Nephron (organoid): ENCODE measurements at regions not wholly inside any gene's neighbourhood (a gene's known extent, or its start where the extent isn't known, plus 50 kb on each side); places are given as distances from the start of the nearest gene placed in this dataset.

Experiments
- H3K27ac Mint-ChIP-seq, 3 experiments: 2 replicates each; pipeline ENCODE4 v1.8.0; 2020; ENCODE audit warnings: mixed read lengths in 3 of 3, mild to moderate bottlenecking in 2 of 3, moderate library complexity in 1 of 3
- H3K27me3 Mint-ChIP-seq: 2 replicates; pipeline ENCODE4 v1.8.0; 2021; ENCODE audit warnings: low read depth, mild to moderate bottlenecking, moderate library complexity, mixed read lengths
- H3K36me3 Mint-ChIP-seq: 2 replicates; pipeline ENCODE4 v1.8.0; 2020; ENCODE audit warnings: low read depth, mixed read lengths
- H3K4me1 Mint-ChIP-seq: 2 replicates; pipeline ENCODE4 v1.8.0; 2020; ENCODE audit warnings: mixed read lengths
- H3K4me3 Mint-ChIP-seq, 3 experiments: 2 replicates each; pipeline ENCODE4 v1.8.0; 2020; ENCODE audit warnings: mild to moderate bottlenecking in 3 of 3, mixed read lengths in 3 of 3, moderate library complexity in 2 of 3
- H3K9me3 Mint-ChIP-seq: 2 replicates; pipeline ENCODE4 v1.8.0; 2020; ENCODE audit warnings: mixed read lengths
- CTCF ChIP-seq, 3 experiments: fragments of 200-600 bp; sonication (generic); IDR thresholded peaks; one replicate each; pipeline ENCODE4 v1.5.0; 2021; ENCODE audit warnings: antibody characterized with exemption in 3 of 3; ENCODE audit not compliant: unreplicated experiment in 3 of 3

GRCh38 chr5:54765165-54766028 lies 220.0 kb downstream of the ESM1 start:
- TF ChIP-seq CTCF (IDR thresholded peaks at IDR 0.05; ENCODE audit: unreplicated experiment in 3 of 3): no peak
- Mint-ChIP-seq H3K27me3 (peaks cover 5% of the 10 kb centered on the region), H3K9me3 (no peaks in the 10 kb centered on the region), H3K4me3 (no peak overlapping the region), H3K4me1 (peaks cover 20% of the 10 kb centered on the region), H3K36me3 (no peaks in the 10 kb centered on the region), H3K27ac (no peak overlapping the region)

- peaks cover 20% of the 10 kb centered on the region for H3K4me1 Mint-ChIP-seq
- no peaks in the 10 kb centered on the region for H3K36me3 Mint-ChIP-seq
- no peak overlapping the region for H3K4me3 Mint-ChIP-seq
- peaks cover 5% of the 10 kb centered on the region for H3K27me3 Mint-ChIP-seq
- H3K27ac Mint-ChIP-seq: no peak overlapping the region
- no peak for TF ChIP-seq CTCF (IDR thresholded peaks at IDR 0.05; ENCODE audit: unreplicated experiment in 3 of 3)
- H3K9me3 Mint-ChIP-seq: no peaks in the 10 kb centered on the region
These were observed 221.0 kb downstream of the ESM1 start for GRCh38 chr5:54764102-54765090.

- Mint-ChIP-seq H3K4me1 (peaks cover 20% of the 10 kb centered on the region), H3K27me3 (peaks cover 5% of the 10 kb centered on the region), H3K36me3 (no peaks in the 10 kb centered on the region), H3K4me3 (no peak overlapping the region), H3K27ac (peak overlapping the region; percentile 14 to 38 (median 23)), H3K9me3 (no peaks in the 10 kb centered on the region)
- TF ChIP-seq CTCF (IDR thresholded peaks at IDR 0.05; ENCODE audit: unreplicated experiment in 3 of 3): no peak
These were observed 224.1 kb downstream of the ESM1 start for GRCh38 chr5:54761213-54761701.

- Mint-ChIP-seq H3K4me3 (no peak overlapping the region), H3K27me3 (peaks cover 5% of the 10 kb centered on the region), H3K4me1 (peaks cover 20% of the 10 kb centered on the region), H3K36me3 (no peaks in the 10 kb centered on the region), H3K9me3 (no peaks in the 10 kb centered on the region), H3K27ac (no peak overlapping the region)
- TF ChIP-seq CTCF (IDR thresholded peaks at IDR 0.05; ENCODE audit: unreplicated experiment in 3 of 3): no peak
These were observed 225.0 kb downstream of the ESM1 start for GRCh38 chr5:54760182-54760935.

GRCh38 chr5:54758038-54758437 lies 227.4 kb downstream of the ESM1 start:
- no peak for TF ChIP-seq CTCF (IDR thresholded peaks at IDR 0.05; ENCODE audit: unreplicated experiment in 3 of 3)
- Mint-ChIP-seq H3K27me3 (no peaks in the 10 kb centered on the region), H3K9me3 (no peaks in the 10 kb centered on the region), H3K36me3 (no peaks in the 10 kb centered on the region), H3K4me1 (peaks cover 13% of the 10 kb centered on the region), H3K27ac (no peak overlapping the region), H3K4me3 (no peak overlapping the region)
